Limb (tissue), 2 donors: ENCODE measurements at regions not wholly inside any gene's neighbourhood (a gene's known extent, or its start where the extent isn't known, plus 50 kb on each side); places are given as distances from the start of the nearest gene placed in this dataset.

ENCODE experiments used
- DNase-seq, 2 donors: peaks; one replicate each; pipeline ENCODE4 v3.0.0-alpha.2; 2016; ENCODE audit errors: extremely low spot score in 2 of 2

DNA sequence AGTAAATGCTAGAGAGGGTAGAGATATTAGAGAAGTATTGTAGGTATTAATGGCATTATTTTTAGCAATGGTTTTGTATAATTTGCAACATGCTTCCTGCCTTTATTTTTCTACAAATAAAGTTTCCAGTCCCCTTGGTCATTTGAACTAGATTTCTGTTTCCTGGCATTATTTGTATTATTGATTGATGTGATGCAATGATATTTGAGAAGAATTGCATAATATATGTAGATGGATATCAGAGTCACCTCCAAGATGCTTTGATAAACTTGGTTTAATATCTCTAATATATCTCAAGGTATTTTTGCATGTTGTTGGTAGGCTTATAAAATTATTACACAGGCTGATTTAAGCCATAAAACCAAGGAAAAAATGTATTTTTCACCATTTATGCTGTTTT, 1054.5 kb downstream of the SLITRK1 start:
- no peak for DNase-seq

DNA sequence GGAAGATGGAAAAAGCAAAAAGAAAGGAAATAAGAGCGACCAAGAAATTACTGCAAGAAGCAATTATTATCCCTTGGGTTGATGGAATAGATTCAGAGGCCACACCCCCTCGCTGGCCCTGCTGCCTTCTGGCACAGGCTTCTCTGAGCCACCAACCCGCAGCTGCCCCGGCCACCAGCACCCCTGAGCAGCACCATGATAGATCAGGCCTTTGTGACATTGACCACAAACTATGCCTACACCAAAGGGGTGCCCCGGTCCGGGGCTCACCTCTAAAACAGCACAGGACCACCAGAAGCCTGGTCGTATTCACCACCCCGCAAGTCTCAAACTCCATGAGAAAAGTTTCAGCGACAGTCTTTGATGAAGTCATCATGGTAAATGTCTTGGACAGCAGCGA, 1059.3 kb downstream of the SLITRK1 start:
- DNase-seq = no peak

DNA sequence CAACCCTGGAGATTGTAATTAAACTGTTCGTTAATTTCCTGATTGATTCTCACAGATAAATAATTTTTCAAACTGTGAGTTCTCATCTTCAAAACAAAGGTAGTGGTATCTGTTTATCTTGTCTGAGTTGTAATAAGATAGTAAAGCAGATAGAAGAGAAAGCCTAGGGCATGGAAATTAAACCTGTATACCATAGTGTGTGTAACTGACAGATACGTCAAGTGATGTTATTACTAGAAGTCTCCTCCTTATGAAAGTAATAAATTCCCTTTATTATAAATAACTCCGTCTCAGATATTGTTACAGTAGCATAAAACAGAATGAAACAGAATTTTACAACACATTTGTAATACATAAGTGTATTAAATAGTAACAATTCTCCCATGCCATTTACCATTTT, 1065.1 kb downstream of the SLITRK1 start:
- DNase-seq = no peak

DNA sequence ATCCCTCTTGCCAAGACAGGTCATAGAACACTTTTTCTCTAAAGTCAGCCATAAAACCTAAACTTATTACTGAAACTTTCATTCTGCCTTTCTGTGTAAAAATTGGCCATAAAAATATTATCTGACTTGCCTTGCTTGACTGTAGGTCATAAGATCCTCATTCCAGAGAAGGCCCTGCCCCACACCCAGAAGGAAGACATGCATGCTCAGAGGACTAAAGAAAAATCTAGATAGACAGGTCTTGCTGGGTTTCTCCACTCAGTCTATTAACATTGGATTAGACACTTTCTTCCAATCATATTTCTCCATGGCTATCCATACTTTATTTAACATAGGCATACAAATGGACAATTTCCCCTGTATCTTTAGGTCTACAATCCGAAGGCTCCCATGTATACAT, 1066.5 kb downstream of the SLITRK1 start:
- no peak for DNase-seq

DNA sequence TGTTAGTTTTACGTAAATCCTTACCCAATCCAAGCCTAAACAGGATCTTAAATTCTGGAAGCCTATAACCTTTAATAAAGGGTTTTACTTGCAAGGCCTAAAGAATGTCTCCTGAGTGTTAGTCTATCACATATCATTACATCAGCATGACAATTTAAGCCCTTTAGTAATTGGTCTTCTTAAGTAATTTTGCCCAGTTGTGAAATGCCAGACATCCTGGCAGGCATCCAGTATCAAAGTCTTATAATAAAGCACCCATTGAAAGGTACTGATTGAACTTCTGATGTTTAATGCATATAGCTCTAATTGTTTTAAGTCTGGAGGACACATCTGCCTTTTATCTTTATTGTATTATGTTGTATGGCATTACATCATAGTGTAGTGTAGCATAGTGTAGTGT, 1078.9 kb downstream of the SLITRK1 start:
- no peak for DNase-seq

DNA sequence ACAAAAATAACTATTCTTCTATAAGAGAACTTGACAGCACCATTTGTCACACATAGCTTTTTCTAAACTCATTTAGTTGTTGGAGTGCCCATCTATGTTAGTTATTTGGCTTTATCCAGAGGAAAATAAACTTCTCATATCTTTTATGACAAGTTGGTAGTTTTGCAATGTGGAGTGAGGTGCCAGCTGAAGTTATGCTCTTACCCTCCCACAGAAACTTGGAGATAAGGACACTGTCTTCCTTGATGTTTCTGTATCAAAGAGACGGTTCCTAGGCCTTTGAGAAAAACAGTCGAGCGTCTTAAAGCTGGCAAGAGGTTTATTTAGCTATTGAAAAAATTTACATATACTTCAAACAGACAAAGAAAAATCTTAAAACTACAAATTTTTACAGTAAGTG, 1079.7 kb downstream of the SLITRK1 start:
- DNase-seq = no peak

DNA sequence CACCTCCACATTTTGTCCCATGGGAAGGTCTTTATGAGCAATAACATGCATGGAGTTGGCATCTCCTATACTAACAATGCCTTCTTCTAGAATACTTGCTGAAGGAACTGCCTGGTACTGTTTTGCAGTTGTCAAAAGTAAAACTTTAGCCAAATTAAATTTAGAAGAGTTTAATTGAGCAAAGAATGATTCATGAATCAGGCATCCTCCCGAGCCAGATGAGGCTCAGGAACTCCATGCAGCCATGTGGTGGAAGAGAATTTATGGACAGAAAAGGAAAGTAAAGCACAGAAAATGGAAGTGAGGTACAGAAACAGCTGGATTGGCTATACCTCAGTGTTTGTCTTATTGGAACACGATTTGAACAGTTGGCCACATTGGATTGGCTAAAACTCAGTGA, 1081.9 kb downstream of the SLITRK1 start:
- no peak for DNase-seq

DNA sequence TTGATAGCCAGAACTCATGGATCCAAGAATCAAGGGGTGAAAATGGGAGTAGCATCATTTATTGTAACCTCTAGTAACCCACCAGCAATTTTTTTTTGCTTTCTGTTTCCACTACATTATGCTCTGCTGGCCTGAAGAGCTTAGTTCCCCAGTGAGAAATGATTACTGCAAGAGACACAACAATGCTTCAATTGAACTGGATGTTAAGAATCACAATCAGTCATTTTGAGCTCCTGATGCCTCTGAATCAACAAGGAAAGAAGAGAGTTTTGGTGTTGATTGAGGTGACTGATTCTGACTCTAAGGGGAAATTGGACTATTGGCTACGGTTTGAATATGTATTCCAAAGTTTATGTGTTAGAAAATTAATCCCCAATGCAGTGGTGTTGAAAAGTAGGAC, 1084.4 kb downstream of the SLITRK1 start:
- DNase-seq = no peak

DNA sequence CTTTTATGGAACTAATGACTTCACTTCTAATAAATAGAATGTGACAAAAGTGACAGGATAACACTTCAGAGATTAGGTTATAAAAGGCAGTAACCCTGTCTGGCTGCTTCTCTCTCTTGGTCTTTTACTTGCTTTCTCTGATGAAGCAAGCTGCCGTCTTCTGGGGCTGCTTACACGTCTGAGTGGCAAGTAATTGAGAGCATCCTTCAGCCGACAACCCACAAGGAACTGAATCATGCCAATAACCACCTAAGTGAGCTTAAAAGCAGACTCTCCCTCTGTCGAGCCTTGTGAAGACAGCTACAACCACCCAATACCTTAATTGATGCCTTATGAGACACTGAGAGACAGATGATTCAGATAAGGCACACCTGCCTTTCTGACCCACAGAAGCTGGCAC, 1091.2 kb downstream of the SLITRK1 start:
- DNase-seq = no peak

DNA sequence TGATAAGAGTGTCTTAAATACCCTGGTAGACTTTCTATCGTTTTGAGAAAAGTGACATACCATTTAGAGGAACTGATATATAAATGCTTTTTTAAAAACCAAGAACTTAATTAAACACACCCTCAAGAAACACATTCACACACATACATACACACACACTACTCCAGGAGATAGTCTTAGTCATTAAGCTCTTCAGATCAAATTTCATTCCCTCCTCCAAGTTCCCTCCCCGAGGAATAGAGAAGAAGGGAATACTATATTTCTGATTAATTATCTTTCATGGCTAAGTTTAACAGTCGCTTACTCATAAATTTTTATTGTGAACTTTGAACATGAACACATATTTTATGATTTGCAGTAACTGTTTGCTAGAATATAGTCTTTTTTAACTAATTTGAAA, 1109.5 kb downstream of the SLITRK1 start:
- no peak for DNase-seq

DNA sequence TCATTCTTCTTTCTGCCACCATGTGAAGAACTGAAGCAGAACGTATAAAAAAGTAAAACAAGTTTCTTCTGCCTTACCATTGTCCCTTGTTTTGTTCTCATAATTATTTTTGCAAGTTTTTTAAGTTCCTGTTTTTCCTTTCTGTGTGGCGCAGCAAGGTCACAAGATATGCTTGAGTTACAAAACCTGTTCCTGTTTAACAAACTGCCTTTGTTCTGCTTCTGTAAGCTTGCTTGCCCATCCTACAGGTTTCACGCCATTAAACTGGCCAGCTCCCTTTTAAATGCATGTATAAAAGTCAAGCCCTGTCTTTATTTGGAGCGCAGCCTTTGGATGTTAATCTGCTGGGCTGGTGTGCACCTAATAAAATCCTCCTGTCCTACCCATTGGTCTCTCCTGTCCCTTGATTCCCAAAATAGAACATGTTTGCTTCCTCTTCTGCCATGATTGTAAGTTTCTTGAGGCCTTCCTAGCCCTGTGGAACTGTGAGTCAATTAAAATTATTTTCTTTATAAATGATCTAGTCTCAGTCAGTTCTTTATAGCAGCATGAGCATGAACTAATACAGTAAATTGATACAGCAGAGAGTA, 1115.4 kb downstream of the SLITRK1 start:
- no peak for DNase-seq

DNA sequence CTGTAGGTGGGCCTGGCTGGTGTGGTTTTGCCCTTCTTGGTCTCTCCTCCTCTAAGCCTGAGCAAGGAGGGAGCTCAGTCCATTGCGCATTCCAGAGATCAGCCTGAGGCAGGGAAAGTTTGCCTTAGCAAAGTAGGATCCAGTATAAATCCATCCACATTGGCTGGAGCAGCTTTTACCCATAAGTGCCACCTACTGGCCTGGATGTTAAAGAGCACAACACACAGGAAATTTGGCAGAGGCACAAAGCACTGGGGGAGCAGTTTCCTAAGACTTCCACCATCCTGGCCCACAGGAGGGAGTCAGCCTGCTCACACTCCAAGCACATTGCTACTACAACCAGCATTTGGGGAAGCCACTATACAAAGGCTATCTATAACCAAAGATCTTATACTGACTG, 1124.2 kb downstream of the SLITRK1 start:
- DNase-seq = no peak

DNA sequence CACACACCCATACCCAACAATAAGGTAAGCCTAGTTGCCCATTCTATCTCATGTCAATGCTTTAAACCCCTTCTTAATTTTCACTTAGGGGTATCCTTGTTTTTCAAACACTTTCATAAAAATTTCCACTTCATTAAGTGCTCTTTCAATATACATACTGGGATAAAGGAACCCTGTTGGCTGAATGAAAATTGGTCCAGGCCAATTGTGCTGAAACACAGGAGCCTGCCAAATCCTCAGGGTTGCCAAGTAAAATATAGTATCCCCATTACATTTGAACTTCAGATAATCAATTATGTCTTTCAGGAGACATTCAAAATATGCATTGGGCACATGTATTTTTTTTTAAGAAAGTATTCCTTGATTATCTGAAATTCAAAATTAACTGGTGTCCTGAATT, 1131.1 kb downstream of the SLITRK1 start:
- no peak for DNase-seq

DNA sequence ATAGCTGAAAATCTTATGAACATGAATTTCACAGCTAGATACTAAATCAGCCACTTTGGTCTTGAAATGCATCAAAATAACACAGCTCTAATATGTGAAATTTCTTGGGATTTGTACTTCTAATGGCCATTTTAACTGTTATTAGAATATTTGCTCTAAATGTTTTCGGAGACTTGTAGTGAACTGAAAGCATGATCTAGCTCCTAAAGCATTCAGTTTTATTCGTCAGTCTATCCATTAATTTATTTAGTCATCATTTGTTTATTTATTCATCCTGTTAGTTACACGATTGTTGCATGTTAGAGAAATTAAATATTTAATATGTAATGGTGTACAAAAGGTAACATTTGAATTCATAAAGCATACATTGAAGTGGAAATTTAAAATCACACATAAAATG, 1132.7 kb downstream of the SLITRK1 start:
- DNase-seq = no peak

DNA sequence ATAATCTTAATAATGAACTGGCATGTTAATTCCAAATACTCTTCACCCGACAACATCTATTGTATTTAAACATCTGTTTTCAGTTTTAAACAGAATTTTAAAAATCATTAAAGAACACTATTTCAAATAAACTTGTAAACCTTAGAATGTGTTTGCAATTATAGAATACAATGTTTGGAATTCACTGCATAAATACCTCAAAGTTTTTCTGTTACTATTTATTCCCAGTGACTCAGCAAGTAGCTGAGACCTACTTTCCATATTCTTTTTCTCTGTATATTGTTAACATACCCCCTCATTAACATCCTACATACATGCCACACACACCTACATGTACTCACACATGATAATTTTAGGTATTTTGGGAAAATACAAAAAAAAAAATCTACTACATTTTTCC, 1134.3 kb downstream of the SLITRK1 start:
- no peak for DNase-seq

DNA sequence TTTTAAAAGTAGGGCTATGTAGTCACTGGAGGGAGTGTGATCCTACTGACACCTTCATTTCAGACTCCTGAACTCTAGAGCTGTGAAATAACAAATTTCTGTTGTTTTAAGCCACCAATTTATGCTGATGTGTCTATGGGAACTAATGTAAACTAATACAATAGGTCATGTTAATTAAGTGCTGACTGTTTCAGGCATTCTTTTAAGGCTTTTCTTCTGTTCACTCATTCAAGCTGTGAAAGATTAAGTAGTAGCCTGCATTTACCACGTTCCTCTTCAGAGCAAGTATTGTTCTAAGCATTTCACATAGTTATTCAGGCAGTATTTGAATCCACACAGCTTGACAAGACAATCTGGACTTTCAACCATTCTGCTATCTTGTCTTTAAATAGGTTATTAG, 1135.0 kb downstream of the SLITRK1 start:
- no peak for DNase-seq

DNA sequence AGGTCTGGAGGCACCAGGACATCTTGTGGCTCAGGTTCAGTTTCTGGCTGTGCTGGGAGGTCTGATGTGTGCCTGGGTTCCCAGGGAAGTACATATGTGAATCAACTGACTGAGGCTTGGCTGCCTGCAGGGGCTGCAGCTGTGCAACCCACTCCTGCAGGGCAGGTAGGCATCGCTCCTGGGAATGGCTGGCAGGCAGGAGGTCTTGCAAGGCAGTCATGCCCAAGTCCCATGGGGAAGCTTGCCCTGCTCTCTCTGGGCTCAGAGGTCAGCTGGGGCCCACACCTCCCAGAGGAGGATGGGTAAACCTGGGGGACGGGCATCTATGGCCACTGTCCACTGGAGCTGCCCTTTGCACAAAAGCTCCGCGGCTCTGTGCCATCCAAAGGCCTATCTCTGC, 1141.8 kb downstream of the SLITRK1 start:
- DNase-seq = no peak

DNA sequence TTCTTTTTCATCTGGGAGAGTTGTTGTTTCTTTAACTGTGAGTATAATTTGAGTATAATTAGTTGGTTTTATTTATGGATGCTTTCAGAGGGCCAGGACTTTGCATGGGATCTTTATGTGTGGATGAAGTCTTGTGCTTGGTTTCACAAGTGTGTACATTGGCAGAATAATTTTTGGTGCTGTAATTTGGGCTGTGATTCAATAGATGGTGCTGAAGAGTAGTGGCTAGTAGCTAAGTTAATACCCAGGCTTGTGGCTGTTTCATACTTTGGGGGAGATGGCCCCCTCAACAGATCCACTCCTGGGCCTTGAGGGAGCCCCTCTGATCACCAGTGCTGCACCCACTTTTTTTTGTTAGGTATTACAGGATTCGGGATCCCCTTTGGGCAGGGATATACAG, 1142.4 kb downstream of the SLITRK1 start:
- no peak for DNase-seq

DNA sequence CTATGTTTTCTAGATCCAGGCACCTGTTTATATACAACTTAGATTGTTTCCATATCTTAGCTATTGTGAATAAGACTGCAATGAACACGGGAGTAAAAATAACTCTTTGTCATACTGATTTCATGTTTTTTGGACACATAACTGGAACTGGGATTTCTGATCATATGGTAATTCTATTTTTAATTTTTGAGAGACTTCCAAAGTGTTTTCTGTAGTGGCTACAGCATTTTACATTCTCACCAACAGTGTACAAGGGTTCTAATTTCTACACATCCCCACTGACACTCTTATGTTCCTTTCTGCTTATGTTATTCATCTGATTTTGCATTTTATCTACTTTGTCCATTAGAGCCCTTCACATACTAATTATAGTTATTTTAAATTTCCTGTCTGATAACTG, 1152.9 kb downstream of the SLITRK1 start:
- DNase-seq = no peak

DNA sequence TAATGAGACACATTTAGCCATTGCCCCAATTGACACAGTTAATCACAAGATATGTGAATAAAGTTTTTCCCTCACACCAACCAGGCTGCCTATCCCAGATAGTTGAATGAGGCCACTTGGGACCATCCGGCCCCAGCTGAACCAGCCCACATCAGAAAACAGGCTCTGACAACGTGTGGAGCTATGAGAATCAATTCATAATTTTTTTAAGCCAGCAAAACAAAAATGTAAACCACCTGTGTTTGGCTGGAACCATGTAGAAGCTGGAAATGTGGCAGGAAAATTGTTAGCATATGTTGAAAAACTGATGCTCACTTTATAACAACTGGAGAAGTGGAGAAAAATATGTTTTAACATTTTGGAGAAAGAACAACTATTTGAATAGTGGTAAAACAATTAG, 1161.3 kb downstream of the SLITRK1 start:
- peak in 1 of 2 donors; percentile 6 for DNase-seq

DNA sequence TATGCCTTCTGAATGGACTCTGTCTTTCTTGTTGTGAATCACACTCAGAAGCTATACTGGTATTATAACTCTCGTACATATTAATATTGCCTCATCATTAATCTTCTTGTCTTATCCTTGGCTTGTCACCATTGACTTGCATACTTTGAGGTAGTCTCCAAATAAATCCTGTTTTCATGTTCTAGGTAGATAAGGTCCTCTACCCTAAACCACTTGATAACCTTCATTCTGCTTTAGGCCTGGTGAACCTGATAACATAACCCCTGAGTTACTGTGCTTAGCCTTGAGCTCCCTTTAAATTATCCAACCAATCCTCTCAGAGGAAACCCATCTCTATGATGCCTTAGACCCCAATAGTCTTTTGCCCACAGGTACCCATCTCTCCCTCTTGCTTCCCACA, 1162.3 kb downstream of the SLITRK1 start:
- DNase-seq = no peak

DNA sequence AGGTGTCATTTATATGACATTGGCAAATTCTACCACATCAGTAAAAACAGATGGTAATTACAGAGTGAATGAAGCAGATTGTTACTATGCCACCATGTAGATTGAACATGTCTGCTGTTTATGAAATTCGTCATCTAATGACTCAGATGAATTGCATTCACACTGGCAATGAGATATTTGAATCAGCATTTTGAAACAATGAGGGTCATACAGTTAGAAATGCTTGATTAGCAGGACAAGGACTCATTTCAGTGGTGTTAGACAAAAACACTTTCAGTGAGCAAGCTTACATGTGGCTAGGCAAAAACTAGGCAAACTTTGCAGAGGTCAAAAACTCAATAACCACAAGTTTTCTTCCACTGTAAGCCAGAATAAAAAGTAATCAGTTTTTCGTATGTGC, 1165.0 kb downstream of the SLITRK1 start:
- DNase-seq = no peak

DNA sequence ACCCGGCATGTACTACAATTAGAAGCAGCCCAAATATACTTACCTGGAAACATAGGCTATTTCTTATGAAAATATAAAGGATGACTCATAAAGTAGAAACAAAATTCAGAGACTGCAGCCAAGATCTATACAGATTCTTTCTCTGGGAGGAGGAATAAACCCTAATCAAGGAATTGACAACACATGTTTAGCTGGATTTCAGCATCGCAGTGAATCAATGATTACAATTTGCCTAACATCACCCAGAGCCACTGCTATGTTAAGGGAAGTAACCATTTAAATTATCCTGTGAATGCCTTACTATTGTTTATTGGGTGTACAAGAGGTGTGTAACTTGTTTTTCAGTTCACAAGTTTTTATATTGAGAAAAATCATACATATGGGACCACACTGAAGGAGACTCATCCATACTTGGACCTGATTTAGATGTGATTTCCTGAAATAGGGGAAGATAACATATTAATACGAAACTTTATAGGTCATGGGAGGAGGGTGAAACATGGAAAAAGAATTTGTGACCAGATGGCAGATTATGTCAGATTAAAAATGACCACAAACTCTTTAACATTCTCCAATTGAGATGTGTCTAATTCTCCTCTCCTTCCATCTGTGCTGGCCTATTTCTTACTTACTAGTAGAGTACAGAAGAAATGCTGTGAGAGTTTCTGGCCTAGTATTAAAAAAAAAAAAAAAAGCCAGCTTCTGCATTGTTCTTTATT, 1168.4 kb downstream of the SLITRK1 start:
- no peak for DNase-seq

DNA sequence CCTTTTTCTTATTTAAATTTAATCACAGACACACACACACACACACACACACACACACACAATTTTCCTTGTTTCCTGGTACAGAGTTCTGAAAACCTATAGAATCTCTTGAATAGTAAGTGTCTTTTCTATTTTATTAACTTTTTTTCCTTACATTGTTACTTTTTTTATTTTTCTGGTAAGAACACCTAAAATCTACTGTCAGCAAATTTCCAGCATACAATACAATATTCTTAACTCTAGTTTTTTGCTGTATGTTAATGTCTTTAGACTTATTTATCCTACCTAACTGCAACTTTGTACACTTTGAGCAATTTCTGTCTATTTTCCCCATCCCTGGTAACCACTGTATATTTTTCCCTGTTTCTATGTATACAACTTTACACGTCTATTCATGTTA, 1179.8 kb downstream of the SLITRK1 start:
- no peak for DNase-seq
